BE2C (cell line): ENCODE measurements at regions not wholly inside any gene's neighbourhood (a gene's known extent, or its start where the extent isn't known, plus 50 kb on each side); places are given as distances from the start of the nearest gene placed in this dataset.
"Not testable (repeated sequence)": the region's sequence is repeated elsewhere in the genome, so short reads cannot be mapped to it uniquely, and the experiment has no call there.

ENCODE experiments used
- DNase-seq: peaks from one replicate; pipeline ENCODE4 v3.0.0-alpha.2; 2020
- H3K27me3 ChIP-seq: fragments of 250-450 bp; sonication (Bioruptor Pico); 2 replicates; pipeline ENCODE4 v1.5.1; 2020; ENCODE audit warnings: mild to moderate bottlenecking
- H3K36me3 ChIP-seq: fragments of 250-450 bp; sonication (Bioruptor Pico); 2 replicates; pipeline ENCODE4 v1.5.1; 2020; ENCODE audit warnings: mild to moderate bottlenecking
- H3K4me1 ChIP-seq: fragments of 250-450 bp; sonication (Bioruptor Pico); 2 replicates; pipeline ENCODE4 v1.5.1; 2020
- H3K4me3 ChIP-seq: 2 replicates; pipeline ENCODE4 v1.5.1; 2011; ENCODE audit warnings: low read depth, low read length
- H3K9me3 ChIP-seq: fragments of 250-450 bp; sonication (Bioruptor Pico); 2 replicates; pipeline ENCODE4 v1.5.1; 2020
- TF ChIP-seq, protein P1 (sequence below): IDR thresholded peaks from 2 replicates; pipeline ENCODE4 v1.5.1; 2012; ENCODE audit warnings: mild to moderate bottlenecking, low read depth, low read length

DNA sequence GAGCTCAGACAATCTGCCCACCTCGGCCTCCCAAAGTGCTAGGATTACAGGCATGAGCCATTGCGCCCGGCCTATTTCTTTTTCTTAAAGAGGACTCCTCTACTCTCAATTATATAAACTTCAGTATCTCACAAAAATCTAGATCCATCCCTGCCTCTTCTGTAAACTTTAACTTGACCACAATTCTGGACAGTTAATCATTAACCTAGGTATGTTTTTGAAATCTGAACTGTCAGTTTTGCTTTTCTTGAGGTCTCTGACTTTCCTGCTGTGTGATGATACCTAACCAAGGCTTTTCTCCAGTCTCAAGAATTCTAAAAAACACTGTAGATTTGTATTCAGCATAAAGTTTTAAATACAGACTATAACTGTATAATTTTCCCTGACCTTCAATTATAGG lies 388.2 kb upstream of the SYNCRIP start:
- H3K9me3 ChIP-seq: no peaks in the 10 kb centered on the region
- DNase-seq: no peak
- no peaks in the 10 kb centered on the region for H3K4me1 ChIP-seq
- no peak overlapping the region for H3K4me3 ChIP-seq
- TF ChIP-seq, protein P1, sequence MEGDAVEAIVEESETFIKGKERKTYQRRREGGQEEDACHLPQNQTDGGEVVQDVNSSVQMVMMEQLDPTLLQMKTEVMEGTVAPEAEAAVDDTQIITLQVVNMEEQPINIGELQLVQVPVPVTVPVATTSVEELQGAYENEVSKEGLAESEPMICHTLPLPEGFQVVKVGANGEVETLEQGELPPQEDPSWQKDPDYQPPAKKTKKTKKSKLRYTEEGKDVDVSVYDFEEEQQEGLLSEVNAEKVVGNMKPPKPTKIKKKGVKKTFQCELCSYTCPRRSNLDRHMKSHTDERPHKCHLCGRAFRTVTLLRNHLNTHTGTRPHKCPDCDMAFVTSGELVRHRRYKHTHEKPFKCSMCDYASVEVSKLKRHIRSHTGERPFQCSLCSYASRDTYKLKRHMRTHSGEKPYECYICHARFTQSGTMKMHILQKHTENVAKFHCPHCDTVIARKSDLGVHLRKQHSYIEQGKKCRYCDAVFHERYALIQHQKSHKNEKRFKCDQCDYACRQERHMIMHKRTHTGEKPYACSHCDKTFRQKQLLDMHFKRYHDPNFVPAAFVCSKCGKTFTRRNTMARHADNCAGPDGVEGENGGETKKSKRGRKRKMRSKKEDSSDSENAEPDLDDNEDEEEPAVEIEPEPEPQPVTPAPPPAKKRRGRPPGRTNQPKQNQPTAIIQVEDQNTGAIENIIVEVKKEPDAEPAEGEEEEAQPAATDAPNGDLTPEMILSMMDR: no peak
- H3K27me3 ChIP-seq: no peaks in the 10 kb centered on the region
- H3K36me3 ChIP-seq: no peaks in the 10 kb centered on the region

DNA sequence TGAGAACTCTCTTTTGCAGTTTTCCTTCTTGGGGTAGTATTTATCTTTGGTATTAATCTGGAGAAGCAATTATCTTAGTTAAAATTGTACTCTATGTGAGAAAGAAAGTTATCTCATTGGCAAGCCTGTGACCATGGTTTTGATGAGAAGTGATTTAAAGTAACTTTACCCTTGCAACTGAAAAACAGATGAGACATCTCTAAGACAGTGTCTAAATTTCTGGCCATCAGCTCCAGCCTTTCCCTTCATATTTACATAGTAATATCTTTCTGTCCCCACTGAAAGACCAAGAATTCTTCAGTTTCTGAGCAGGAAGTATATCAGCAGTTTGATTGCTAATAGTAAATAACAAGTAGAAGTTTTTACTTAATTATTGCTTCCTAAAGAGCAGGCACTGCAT lies 386.1 kb upstream of the SYNCRIP start:
- H3K9me3 ChIP-seq: no peaks in the 10 kb centered on the region
- H3K4me1 ChIP-seq: no peaks in the 10 kb centered on the region
- no peaks in the 10 kb centered on the region for H3K27me3 ChIP-seq
- DNase-seq: no peak
- H3K36me3 ChIP-seq: no peaks in the 10 kb centered on the region
- H3K4me3 ChIP-seq: no peak overlapping the region
- TF ChIP-seq, protein P1: no peak

DNA sequence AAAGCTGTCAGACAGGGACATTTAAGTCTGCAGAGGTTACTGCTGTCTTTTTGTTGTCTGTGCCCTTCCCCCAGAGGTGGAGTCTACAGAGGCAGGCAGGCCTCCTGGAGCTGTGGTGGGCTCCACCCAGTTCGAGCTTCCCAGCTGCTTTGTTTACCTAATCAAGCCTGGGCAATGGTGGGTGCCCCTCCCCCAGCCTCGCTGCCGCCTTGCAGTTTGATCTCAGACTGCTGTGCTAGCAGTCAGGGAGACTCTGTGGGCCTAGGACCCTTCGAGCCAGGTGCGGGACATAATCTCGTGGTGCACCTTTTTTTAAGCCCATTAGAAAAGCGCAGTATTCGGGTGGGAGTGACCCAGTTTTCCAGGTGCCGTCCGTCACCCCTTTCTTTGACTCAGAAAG lies 384.2 kb upstream of the SYNCRIP start:
- H3K36me3 ChIP-seq, H3K27me3 ChIP-seq, DNase-seq, H3K4me3 ChIP-seq, H3K4me1 ChIP-seq, H3K9me3 ChIP-seq: not testable (repeated sequence)

DNA sequence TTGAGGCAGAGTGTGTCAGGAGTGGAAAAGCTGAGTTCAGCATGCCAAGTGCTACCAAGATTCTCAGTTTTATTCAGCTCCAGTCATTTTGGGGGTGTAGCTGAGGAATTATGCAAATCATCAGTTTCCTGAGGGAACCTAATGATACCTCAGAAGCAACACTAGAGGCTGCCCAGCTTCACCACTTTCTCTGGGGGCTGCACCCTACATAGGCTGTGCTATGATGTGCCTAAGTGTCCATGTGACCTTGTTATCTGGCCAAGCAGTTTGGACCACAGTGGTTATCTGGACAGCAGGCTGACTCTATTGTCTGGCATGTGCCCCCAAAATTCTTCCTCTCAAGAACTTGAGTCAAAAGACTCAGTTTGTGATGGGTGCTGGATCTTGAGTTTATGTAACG lies 374.6 kb upstream of the SYNCRIP start:
- Histone ChIP-seq H3K4me1 (no peaks in the 10 kb centered on the region), H3K27me3 (no peaks in the 10 kb centered on the region), H3K4me3 (no peak overlapping the region), H3K9me3 (no peaks in the 10 kb centered on the region), H3K36me3 (no peaks in the 10 kb centered on the region)
- TF ChIP-seq, protein P1: no peak
- no peak for DNase-seq

DNA sequence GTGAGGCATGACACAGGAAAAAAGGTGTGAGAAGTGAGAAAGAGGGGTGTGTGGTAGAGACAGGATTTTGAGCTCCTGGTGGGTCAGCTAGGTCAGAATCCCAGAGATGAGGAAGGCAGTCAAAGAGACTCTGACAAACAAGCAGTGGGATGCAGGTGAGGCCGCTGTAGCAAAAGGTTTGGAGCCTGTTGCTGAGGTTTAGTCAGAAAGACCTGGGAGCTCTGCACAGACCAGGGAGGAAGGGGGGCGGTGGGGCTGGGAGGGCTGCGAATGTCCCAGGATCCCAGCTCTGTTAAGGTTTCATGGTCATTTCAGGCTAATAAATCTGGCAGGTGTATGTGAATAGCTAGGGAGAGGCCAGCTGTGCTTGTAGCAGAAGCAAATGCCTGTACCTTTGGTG lies 373.9 kb upstream of the SYNCRIP start:
- Histone ChIP-seq H3K9me3 (no peaks in the 10 kb centered on the region), H3K27me3 (no peaks in the 10 kb centered on the region), H3K4me1 (no peaks in the 10 kb centered on the region), H3K4me3 (no peak overlapping the region), H3K36me3 (no peaks in the 10 kb centered on the region)
- TF ChIP-seq, protein P1: no peak
- DNase-seq: no peak

DNA sequence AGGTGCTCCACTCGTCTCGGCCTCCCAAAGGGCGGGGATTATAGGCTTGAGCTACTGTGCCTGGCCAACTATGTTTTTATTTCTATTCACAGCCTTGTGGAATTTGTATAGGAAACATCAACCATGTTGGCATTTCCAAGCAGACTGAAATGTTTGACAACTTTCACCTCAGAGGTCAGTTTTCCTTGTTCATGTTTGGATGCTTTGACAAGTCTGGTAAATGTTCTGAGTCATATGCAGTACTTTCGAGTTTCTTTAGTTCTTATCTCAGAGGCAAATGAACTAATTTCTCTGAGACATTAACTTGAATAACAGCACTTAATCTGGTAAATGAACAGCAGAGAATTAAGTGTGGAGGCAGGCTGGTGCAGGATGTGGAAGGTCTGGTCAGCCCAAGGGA lies 373.4 kb upstream of the SYNCRIP start:
- TF ChIP-seq, protein P1: no peak
- Histone ChIP-seq H3K4me3 (no peak overlapping the region), H3K4me1 (no peaks in the 10 kb centered on the region), H3K27me3 (no peaks in the 10 kb centered on the region), H3K9me3 (no peaks in the 10 kb centered on the region), H3K36me3 (no peaks in the 10 kb centered on the region)
- DNase-seq: no peak

DNA sequence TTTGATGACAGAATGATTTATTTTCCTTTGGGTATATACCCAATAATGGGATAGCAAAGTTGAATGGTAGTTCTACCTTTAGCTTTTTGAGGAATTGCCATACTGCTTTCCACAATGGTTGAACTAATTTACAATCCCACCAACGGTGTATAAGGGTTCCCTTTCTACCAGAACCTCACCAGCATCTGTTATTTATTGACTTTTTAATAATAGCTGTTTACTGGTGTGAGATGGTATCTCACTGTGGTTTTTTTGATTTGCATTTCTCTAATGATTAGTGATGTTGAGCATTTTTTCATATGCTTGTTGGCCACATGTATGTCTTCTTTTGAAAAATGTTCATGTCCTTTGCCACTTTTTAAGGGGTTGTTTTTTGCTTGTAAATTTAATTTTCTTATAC lies 370.3 kb upstream of the SYNCRIP start:
- not testable (repeated sequence) for H3K36me3 ChIP-seq, H3K9me3 ChIP-seq, H3K27me3 ChIP-seq, H3K4me1 ChIP-seq, DNase-seq, H3K4me3 ChIP-seq
